SJSA1 (cell line): ENCODE measurements at regions not wholly inside any gene's neighbourhood (a gene's known extent, or its start where the extent isn't known, plus 50 kb on each side); places are given as distances from the start of the nearest gene placed in this dataset.
A peak's percentile ranks its signal among the peaks of the same experiment; 100 is the strongest.
"Not testable (repeated sequence)": the region's sequence is repeated elsewhere in the genome, so short reads cannot be mapped to it uniquely, and the experiment has no call there.

Experiments used
- DNase-seq, 2 experiments: peaks; one replicate each; pipeline ENCODE4 v3.0.0-alpha.2; 2015 to 2020; ENCODE audit warnings: low spot score in 2 of 2, low read depth in 1 of 2
- H3K27ac ChIP-seq: fragments of 250-450 bp; sonication (Bioruptor Pico); 2 replicates; pipeline ENCODE4 v1.5.1; 2020; ENCODE audit warnings: mild to moderate bottlenecking, moderate library complexity
- H3K27me3 ChIP-seq: fragments of 250-450 bp; sonication (Bioruptor Pico); replicated peaks from 2 replicates; pipeline ENCODE4 v1.5.1; 2020; ENCODE audit warnings: mild to moderate bottlenecking, moderate library complexity
- H3K36me3 ChIP-seq: fragments of 250-450 bp; sonication (Bioruptor Pico); 2 replicates; pipeline ENCODE4 v1.5.1; 2020; ENCODE audit warnings: mild to moderate bottlenecking
- H3K4me1 ChIP-seq: fragments of 250-450 bp; sonication (Bioruptor Pico); replicated peaks from 2 replicates; pipeline ENCODE4 v1.6.1; 2021; ENCODE audit warnings: mild to moderate bottlenecking
- H3K4me3 ChIP-seq: fragments of 250-450 bp; sonication (Bioruptor Pico); 2 replicates; pipeline ENCODE4 v1.5.1; 2020; ENCODE audit warnings: mild to moderate bottlenecking
- H3K9me3 ChIP-seq: fragments of 250-450 bp; sonication (Bioruptor Pico); replicated peaks from 2 replicates; pipeline ENCODE4 v1.5.1; 2020; ENCODE audit warnings: mild to moderate bottlenecking

DNA sequence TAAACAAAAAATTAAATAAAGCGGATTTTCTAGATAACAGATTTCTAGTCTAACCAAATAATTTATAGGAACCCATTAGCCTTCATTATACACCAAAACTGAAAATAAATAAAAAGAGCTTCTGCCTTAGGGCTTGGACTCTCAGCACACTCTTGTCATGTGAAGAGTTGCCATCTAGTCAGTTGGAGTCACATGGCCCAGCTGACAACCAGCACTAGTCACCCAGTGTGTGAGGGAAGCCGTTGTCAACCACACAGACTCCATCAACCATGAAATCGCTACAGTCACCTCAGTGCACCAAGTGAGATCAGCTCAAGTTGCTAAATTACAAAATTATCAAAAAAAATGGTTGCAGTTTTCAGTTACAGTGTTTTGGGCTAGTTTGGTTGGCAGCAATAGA lies 470.0 kb downstream of the GASK1B start:
- Histone ChIP-seq H3K4me1 (no peaks in the 10 kb centered on the region), H3K36me3 (no peaks in the 10 kb centered on the region), H3K9me3 (no peaks in the 10 kb centered on the region), H3K27ac (no peak overlapping the region), H3K27me3 (no peaks in the 10 kb centered on the region), H3K4me3 (no peak overlapping the region)
- no peak for DNase-seq

DNA sequence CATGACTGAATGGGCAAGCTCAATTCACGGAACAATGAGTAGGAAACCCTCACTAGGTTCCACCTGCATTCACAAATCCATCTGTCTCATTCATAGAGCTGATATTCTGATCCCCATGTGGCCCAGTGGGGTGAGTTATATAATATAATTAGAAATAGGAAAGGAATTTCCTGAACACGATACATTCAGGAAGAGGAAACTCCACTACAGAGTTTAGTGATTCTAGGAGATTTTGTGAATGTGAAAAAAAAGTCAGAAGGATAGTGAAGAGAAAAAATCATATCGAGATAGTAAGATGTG lies 471.2 kb downstream of the GASK1B start:
- no peaks in the 10 kb centered on the region for H3K4me1 ChIP-seq
- H3K9me3 ChIP-seq = no peaks in the 10 kb centered on the region
- H3K27ac ChIP-seq = no peak overlapping the region
- no peak overlapping the region for H3K4me3 ChIP-seq
- no peaks in the 10 kb centered on the region for H3K36me3 ChIP-seq
- DNase-seq = no peak
- no peaks in the 10 kb centered on the region for H3K27me3 ChIP-seq

DNA sequence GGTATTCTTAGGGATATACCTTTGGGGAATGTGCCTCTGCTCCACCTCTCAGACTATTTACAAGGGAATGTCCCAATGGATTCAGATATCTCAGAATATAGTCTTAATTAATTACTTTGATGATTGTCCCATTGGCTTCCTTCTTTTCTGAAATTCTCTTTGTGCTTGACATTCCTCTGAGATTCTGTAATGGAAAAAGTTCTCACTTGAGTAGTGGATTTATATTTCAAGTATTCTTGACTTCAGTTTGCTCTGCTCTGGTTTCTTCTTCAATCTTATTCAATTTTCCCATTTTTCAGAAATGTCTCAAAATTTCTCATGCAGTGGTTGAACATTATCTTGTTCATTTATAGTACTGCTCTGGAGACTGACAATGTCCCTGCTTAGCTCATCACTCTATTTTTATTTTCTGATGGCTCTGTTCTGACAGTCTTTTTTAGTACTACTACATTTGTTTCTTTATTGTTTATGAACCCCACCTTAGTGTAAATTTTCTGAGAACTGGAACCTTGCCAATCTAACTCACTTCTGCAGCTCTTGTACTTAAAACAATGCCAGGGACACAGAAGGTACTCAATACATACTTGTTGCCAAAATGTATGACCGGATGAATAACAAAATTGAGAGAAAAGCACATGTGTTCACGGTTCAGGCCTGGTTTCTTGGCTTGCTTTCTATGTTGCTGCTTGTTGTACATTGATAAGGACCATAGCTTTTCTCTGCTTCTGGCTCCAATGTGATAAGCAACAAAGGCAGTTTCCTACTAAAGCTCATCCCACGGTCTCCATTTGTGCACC lies 471.7 kb downstream of the GASK1B start:
- Histone ChIP-seq H3K4me3 (no peak overlapping the region), H3K4me1 (no peaks in the 10 kb centered on the region), H3K9me3 (no peaks in the 10 kb centered on the region), H3K27ac (no peak overlapping the region), H3K36me3 (no peaks in the 10 kb centered on the region), H3K27me3 (no peaks in the 10 kb centered on the region)
- DNase-seq = no peak

DNA sequence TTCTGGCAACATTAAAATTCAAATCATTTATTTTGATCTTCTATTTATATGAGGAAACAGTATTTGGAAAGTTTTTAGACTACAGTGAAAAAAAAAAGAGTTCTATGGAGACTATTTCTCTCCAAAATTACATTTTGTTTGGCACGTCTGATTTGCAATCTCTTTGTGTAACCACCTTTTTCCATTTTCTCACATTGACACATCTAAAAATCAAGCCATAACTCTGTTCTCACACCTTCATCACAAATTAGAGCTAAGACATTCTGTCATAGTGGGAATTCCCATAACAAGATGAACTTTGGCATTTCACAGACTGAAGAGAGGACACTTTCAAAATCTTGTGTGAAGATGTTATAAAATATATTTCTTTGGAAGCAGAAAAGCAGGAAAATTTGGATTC lies 468.9 kb downstream of the GRIA2 start:
- DNase-seq = no peak
- Histone ChIP-seq H3K9me3 (no peaks in the 10 kb centered on the region), H3K27me3 (no peaks in the 10 kb centered on the region), H3K4me3 (no peak overlapping the region), H3K36me3 (no peaks in the 10 kb centered on the region), H3K4me1 (no peaks in the 10 kb centered on the region), H3K27ac (no peak overlapping the region)

DNA sequence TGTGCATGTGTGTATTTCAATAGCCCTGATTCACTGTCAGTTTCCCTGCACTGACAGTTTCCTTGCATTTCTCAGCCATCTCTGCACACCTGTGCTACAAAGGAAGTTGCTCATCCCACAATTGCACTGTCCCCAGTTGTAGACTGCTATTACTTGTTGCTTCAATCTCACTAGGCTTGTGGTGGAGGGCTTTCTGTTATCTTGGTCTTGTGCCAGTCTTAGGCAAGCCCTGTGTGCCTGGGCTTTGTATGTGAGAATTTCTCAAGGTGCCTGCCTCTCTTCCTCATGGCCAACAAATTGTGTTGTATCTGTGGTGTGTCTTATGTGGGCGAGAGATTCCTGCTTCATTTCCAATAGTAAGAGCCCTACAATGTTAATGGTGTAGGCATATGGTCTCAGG lies 467.4 kb downstream of the GRIA2 start:
- Histone ChIP-seq H3K9me3 (no peaks in the 10 kb centered on the region), H3K27ac (no peak overlapping the region), H3K4me3 (no peak overlapping the region), H3K36me3 (no peaks in the 10 kb centered on the region), H3K27me3 (no peaks in the 10 kb centered on the region), H3K4me1 (no peaks in the 10 kb centered on the region)
- no peak for DNase-seq

DNA sequence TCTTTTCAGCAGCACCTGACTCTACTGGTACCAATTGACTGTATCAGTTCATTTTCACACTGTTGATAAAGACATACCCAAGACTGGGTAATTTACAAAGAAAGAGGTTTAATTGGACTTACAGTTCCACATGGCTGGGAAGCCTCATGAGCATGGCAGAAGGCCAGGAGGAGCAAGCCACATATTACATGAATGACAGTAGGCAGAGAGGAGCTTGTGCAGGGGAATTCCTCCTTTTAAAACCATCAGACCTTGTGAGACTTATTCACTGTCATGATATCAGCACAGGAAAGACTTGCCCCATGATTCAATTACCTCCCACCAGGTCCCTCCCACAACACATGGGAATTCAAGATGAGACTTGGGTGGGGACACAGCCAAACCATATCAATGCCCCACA lies 458.8 kb downstream of the GRIA2 start:
- H3K4me3 ChIP-seq, H3K9me3 ChIP-seq, H3K4me1 ChIP-seq, H3K27ac ChIP-seq, H3K27me3 ChIP-seq, DNase-seq, H3K36me3 ChIP-seq: not testable (repeated sequence)

DNA sequence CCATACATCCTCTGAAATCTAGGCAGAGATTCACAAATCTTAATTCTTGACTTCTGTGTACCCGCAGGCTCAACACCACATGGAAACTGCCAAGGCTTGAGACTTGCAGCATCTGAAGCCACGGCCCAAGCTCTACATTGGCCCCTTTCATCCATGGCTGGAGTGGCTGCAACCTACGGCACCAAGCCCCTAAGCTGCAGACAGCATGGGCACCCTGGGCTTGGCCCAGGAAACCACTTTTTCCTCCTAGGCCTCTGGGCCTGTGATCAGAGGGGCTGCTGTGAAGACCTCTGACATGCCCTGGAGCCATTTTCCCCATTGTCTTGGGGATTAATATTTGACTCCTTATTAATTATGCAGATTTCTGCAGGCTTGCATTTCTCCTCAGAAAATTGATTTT lies 457.9 kb downstream of the GRIA2 start:
- Histone ChIP-seq H3K27me3 (no peaks in the 10 kb centered on the region), H3K9me3 (no peaks in the 10 kb centered on the region), H3K27ac (no peak overlapping the region), H3K36me3 (no peaks in the 10 kb centered on the region), H3K4me1 (no peaks in the 10 kb centered on the region), H3K4me3 (no peak overlapping the region)
- no peak for DNase-seq

DNA sequence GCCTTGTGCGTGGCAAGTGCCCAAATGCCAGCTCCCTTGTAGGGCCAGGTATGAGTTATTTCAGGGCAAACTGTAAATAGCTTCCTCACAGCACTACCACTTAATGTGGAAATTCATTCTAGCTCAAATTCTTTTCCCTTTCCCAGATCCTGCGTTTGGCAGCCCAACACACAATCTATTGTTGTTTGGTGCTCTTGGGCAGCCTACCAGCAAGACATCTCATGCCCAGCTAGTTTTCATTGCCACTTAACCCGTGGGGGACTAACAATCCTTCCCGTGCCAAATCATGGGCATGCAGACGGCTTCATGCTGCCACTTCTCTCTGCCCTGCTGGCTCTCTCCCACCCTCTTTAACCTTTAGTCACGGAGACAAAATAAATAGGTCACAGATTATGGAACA lies 454.2 kb downstream of the GRIA2 start:
- H3K27me3 ChIP-seq = no peaks in the 10 kb centered on the region
- H3K4me1 ChIP-seq = no peaks in the 10 kb centered on the region
- H3K9me3 ChIP-seq = no peaks in the 10 kb centered on the region
- no peaks in the 10 kb centered on the region for H3K36me3 ChIP-seq
- no peak overlapping the region for H3K4me3 ChIP-seq
- H3K27ac ChIP-seq = no peak overlapping the region
- DNase-seq = no peak

DNA sequence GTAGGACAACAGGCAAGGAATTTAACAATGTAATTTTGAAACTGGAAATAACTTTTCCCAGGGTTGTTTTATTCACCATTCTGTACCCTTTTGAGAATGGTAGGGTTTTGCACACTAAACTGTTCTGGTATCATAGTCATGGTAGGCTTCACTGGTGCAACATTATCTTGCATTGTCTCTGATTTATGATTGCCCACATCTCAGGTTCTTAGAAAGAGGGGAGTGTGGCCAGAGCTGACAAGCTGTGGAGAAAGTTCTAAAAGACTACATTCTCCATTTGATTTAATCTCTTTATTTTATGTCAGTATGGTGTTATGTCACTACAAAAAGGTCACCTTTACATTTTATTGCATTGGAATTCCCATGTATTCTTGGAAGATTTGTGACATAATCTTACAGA lies 447.3 kb downstream of the GRIA2 start:
- H3K4me3 ChIP-seq = no peak overlapping the region
- no peaks in the 10 kb centered on the region for H3K36me3 ChIP-seq
- no peak overlapping the region for H3K27ac ChIP-seq
- DNase-seq = no peak
- no peaks in the 10 kb centered on the region for H3K9me3 ChIP-seq
- no peaks in the 10 kb centered on the region; the same call in 1 of the 2 replicates for H3K4me1 ChIP-seq
- H3K27me3 ChIP-seq = no peaks in the 10 kb centered on the region

DNA sequence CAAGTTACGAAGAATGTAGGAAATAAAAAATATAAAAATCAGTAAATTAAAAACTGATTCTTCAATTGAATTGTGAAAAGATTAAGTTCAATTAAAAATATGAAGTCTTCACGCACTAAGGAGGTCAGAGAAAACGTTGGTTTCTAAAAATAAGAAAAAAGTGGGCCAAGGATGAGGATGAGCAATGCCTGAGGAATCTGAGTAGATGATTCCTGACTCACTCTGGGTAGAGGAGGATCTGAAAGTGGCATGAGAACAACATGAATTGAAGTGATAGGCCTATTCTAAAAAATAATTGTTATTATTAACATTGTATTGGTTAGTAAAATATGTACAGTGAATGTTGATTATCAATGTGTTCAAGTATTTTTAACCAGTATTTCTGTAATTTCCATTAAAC lies 444.2 kb downstream of the GRIA2 start:
- Histone ChIP-seq H3K27ac (no peak overlapping the region), H3K4me1 (no peaks in the 10 kb centered on the region; the same call in 1 of the 2 replicates), H3K36me3 (no peaks in the 10 kb centered on the region), H3K4me3 (no peak overlapping the region), H3K27me3 (no peaks in the 10 kb centered on the region), H3K9me3 (no peaks in the 10 kb centered on the region)
- DNase-seq = peak in 1 of 2 experiments; percentile 11

DNA sequence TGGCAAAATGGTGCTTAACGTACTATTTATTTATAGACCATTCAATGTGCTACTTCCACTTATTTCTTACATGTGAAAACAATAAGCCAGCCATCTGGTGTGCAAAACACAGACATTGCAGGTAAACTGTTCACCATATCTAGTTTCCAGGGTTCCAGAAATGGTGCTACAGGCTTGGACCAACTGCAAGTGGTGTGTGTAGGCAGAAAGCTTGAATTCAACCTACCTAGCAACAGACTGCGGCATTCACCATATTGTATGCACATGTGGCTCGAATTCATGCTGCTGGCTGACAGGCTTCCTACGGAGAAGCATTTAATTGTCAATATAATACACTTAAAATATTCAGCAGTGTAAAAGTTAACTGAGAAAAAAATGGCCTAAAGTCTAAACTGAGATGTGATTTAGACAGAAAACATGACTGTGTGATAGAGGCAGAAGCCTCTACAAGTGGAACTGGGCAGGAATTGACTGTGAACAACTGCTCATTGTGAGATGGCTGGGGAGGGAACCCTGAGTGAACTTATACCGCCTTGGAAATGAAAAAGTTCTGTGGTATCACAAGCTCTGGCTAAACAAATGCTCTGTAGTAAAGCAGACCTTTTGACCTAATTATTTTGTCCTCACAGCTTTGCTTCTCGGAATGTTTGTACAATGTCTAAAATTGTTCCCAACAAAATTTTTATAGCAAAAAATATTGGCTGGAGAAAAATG lies 434.7 kb downstream of the GRIA2 start:
- Histone ChIP-seq H3K4me3 (no peak overlapping the region), H3K36me3 (no peaks in the 10 kb centered on the region), H3K4me1 (no peaks in the 10 kb centered on the region), H3K27ac (no peak overlapping the region), H3K27me3 (no peaks in the 10 kb centered on the region), H3K9me3 (no peaks in the 10 kb centered on the region)
- DNase-seq = no peak

DNA sequence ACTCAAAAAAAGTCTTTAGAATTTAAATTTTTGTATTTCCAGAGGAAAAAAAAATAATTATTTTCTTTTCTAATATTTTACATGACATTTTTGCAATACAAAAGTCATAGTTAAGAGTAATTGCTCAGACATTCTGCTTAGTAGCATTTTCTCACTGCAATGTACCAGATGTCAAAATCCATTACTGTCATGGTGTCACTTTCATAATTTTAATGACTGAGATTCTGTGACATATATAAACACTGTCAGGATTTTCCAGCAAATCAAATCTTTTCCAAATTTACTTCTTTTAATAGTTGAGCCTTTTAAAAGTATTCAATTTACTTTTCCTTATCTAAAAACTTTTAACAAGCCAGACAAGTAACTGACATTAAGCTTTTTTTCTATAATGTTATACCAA lies 422.7 kb downstream of the GRIA2 start:
- H3K36me3 ChIP-seq = no peaks in the 10 kb centered on the region

DNA sequence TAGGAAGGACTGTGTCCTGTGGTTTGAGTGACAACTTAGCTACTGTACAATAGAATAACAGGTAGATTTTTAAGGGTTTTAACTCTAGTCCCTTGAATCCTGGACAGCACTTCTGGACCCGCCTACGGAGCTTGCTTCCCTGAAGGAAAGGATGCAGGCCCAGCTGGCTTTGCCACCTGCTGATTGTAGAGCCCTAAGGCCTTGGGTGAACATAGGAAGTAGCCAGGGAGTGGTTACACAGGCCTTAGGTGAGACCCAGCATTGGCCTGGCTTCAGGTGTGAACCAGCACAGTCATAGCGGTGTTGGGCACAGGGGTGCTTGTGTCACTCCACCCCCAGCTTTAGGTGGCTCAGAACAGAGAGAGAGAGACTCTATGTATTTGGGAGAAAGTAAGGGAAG lies 413.5 kb downstream of the GRIA2 start:
- no peak overlapping the region for H3K4me3 ChIP-seq
- no peak overlapping the region for H3K27ac ChIP-seq
- H3K9me3 ChIP-seq = no peaks in the 10 kb centered on the region
- no peaks in the 10 kb centered on the region for H3K36me3 ChIP-seq
- no peaks in the 10 kb centered on the region for H3K27me3 ChIP-seq
- no peak for DNase-seq
- H3K4me1 ChIP-seq = no peaks in the 10 kb centered on the region

More for the DNA sequence above, 422.7 kb downstream of the GRIA2 start:
- Histone ChIP-seq H3K27me3 (no peaks in the 10 kb centered on the region), H3K4me1 (no peaks in the 10 kb centered on the region), H3K4me3 (no peak overlapping the region), H3K27ac (no peak overlapping the region), H3K9me3 (no peaks in the 10 kb centered on the region)
- DNase-seq = no peak

DNA sequence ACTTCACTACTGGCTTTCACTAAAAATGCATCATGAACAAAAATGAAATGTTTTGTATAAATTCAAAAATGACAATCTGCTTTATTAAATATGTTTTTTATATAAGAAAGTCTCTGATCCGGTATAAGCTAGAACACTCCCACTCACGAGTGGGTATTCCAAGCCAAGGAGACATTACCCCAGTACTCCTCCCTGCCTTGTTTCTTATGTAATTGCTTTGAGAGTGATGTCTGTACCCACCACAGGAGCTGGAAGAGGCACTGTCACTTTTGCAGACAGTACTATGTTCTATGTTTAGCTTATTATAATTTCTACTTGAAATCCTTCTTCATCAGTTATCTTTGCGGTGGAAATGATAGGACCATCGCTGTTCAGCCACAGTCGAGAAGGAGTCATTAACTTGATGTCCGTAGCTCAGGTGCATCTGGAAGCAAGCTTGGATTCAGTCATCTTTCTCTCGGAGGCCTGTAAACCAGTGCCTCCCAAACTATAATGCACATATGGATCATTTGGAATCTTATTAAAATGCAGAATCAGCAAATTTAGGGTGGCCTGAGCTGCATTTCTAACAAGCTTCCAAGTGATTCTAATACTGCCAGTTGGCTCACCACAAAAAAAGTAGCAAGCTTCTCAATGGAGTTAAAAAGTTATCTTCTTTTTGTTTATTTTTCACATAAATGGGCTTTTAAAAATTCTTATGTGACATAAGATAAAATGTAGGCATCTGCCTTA lies 396.4 kb downstream of the GRIA2 start:
- Histone ChIP-seq H3K27ac (no peak overlapping the region), H3K9me3 (no peaks in the 10 kb centered on the region)
- no peak for DNase-seq

More for the DNA sequence above, 396.4 kb downstream of the GRIA2 start:
- 0 out of 2 replicates have a peak, but pooled peaks cover 3% of the 10 kb centered on the region for H3K27me3 ChIP-seq
- no peak overlapping the region for H3K4me3 ChIP-seq
- H3K36me3 ChIP-seq = no peaks in the 10 kb centered on the region
- no peaks in the 10 kb centered on the region for H3K4me1 ChIP-seq
